WTC11 (cell line): ENCODE measurements at regions not wholly inside any gene's neighbourhood (a gene's known extent, or its start where the extent isn't known, plus 50 kb on each side); places are given as distances from the start of the nearest gene placed in this dataset.

Source experiments
- ATAC-seq: fragments of 200-7000 bp; cut with Tn5 transposase; 2 replicates; pipeline ENCODE4 v1.10.0; 2021; ENCODE audit warnings: mild to moderate bottlenecking, moderate library complexity
- CTCF ChIA-PET: fragments of 300-600 bp; sonication (Branson Sonifier 250); formaldehyde crosslinking; loops from one replicate; lab custom pipeline; 2021; ENCODE audit warnings: antibody characterized with exemption; lab: Charles Lee
- POLR2A ChIA-PET: fragments of 350-600 bp; sonication (Branson Sonifier 250); formaldehyde crosslinking; loops from one replicate; lab custom pipeline; 2021; ENCODE audit warnings: antibody characterized with exemption; lab: Charles Lee
- DNase-seq: peaks from one replicate; pipeline ENCODE4 v3.0.0; 2021; ENCODE audit warnings: low spot score
- H3K27ac Mint-ChIP-seq: 2 replicates; pipeline ENCODE4 v1.8.0; 2021; ENCODE audit warnings: mixed read lengths
- H3K27me3 Mint-ChIP-seq: 2 replicates; pipeline ENCODE4 v1.8.0; 2021; ENCODE audit warnings: low read depth, mild to moderate bottlenecking, moderate library complexity, mixed read lengths
- H3K36me3 Mint-ChIP-seq: 2 replicates; pipeline ENCODE4 v1.8.0; 2021; ENCODE audit warnings: mixed read lengths
- H3K4me1 Mint-ChIP-seq: 2 replicates; pipeline ENCODE4 v1.8.0; 2022; ENCODE audit warnings: mixed read lengths
- H3K4me3 Mint-ChIP-seq: 2 replicates; pipeline ENCODE4 v1.8.0; 2021; ENCODE audit warnings: mild to moderate bottlenecking, moderate library complexity, mixed read lengths
- H3K9me3 Mint-ChIP-seq: 2 replicates; pipeline ENCODE4 v1.8.0; 2021; ENCODE audit warnings: mixed read lengths
- CBFB ChIP-seq: sonication (generic); formaldehyde crosslinking; IDR thresholded peaks from 2 replicates; pipeline ENCODE4 v1.8.1; 2022; ENCODE audit warnings: mild to moderate bottlenecking, low read depth, missing genetic modification reagents
- ELF4 ChIP-seq: sonication (generic); formaldehyde crosslinking; IDR thresholded peaks from 2 replicates; pipeline ENCODE4 v1.8.1; 2022; ENCODE audit warnings: low read depth, mild to moderate bottlenecking, moderate library complexity, missing genetic modification reagents
- EMX1 ChIP-seq: fragments of 250-450 bp; sonication (Bioruptor Pico); IDR thresholded peaks from 2 replicates; pipeline ENCODE4 v1.8.0; 2021; ENCODE audit warnings: mild to moderate bottlenecking
- ETV6 ChIP-seq: sonication (generic); formaldehyde crosslinking; IDR thresholded peaks from 2 replicates; pipeline ENCODE4 v1.8.1; 2022; ENCODE audit warnings: mild to moderate bottlenecking, missing genetic modification reagents
- FOXK1 ChIP-seq: sonication (generic); formaldehyde crosslinking; IDR thresholded peaks from 2 replicates; pipeline ENCODE4 v1.8.0; 2022; ENCODE audit warnings: mild to moderate bottlenecking, moderate library complexity, missing genetic modification reagents
- GABPB1 ChIP-seq: sonication (generic); formaldehyde crosslinking; IDR thresholded peaks from 2 replicates; pipeline ENCODE4 v1.8.1; 2023; ENCODE audit warnings: mild to moderate bottlenecking, missing genetic modification reagents
- JAZF1 ChIP-seq: fragments of 250-450 bp; sonication (Bioruptor Pico); IDR thresholded peaks from 2 replicates; pipeline ENCODE4 v1.9.0; 2021; ENCODE audit warnings: moderate library complexity, mild to moderate bottlenecking, inconsistent platforms
- NR1H2 ChIP-seq: sonication (generic); formaldehyde crosslinking; IDR thresholded peaks from 2 replicates; pipeline ENCODE4 v1.9.0; 2021; ENCODE audit warnings: mild to moderate bottlenecking, moderate library complexity, missing genetic modification reagents
- OVOL2 ChIP-seq: fragments of 250-450 bp; sonication (Bioruptor Pico); IDR thresholded peaks from 2 replicates; pipeline ENCODE4 v1.9.0; 2021; ENCODE audit warnings: mild to moderate bottlenecking, borderline replicate concordance
- RORB ChIP-seq: fragments of 250-450 bp; sonication (Bioruptor Pico); IDR thresholded peaks from 2 replicates; pipeline ENCODE4 v1.9.0; 2021; ENCODE audit warnings: mild to moderate bottlenecking
- SP1 ChIP-seq: sonication (generic); formaldehyde crosslinking; conservative IDR thresholded peaks from 2 replicates; pipeline ENCODE4 v1.8.1; 2022; ENCODE audit warnings: missing genetic modification reagents
- TEAD4 ChIP-seq: sonication (generic); formaldehyde crosslinking; IDR thresholded peaks from 2 replicates; pipeline ENCODE4 v1.8.0; 2022; ENCODE audit warnings: mild to moderate bottlenecking, missing genetic modification reagents
- ZNF317 ChIP-seq: sonication (generic); formaldehyde crosslinking; IDR thresholded peaks from 2 replicates; pipeline ENCODE4 v1.8.1; 2023; ENCODE audit warnings: low read depth, mild to moderate bottlenecking, moderate library complexity, missing genetic modification reagents, borderline replicate concordance
- ZNF671 ChIP-seq: fragments of 250-450 bp; sonication (Bioruptor Pico); IDR thresholded peaks from 2 replicates; pipeline ENCODE4 v1.8.0; 2021; ENCODE audit warnings: mild to moderate bottlenecking
- TF ChIP-seq, protein P1 (sequence below): sonication (generic); formaldehyde crosslinking; IDR thresholded peaks from 2 replicates; pipeline ENCODE4 v1.8.0; 2023; ENCODE audit warnings: missing genetic modification reagents, mild to moderate bottlenecking, borderline replicate concordance
- TF ChIP-seq, protein P2 (sequence below): sonication (generic); formaldehyde crosslinking; IDR thresholded peaks from 2 replicates; pipeline ENCODE4 v1.8.0; 2023; ENCODE audit warnings: mild to moderate bottlenecking, missing genetic modification reagents
- TF ChIP-seq, protein P3 (sequence below): fragments of 250-450 bp; sonication (Bioruptor Pico); conservative IDR thresholded peaks from 2 replicates; pipeline ENCODE4 v1.9.0; 2021; ENCODE audit warnings: mild to moderate bottlenecking
- TF ChIP-seq, protein P4 (sequence below): sonication (generic); formaldehyde crosslinking; IDR thresholded peaks from 2 replicates; pipeline ENCODE4 v1.8.0; 2022; ENCODE audit warnings: mild to moderate bottlenecking, missing genetic modification reagents
- TF ChIP-seq, protein P5 (sequence below): sonication (generic); formaldehyde crosslinking; IDR thresholded peaks from 2 replicates; pipeline ENCODE4 v1.8.0; 2022; ENCODE audit warnings: mild to moderate bottlenecking, missing genetic modification reagents
- TF ChIP-seq, protein P6 (sequence below): fragments of 250-450 bp; sonication (Bioruptor Pico); IDR thresholded peaks from 2 replicates; pipeline ENCODE4 v1.8.0; 2021; ENCODE audit warnings: mild to moderate bottlenecking
- TF ChIP-seq, protein P7 (sequence below): fragments of 250-450 bp; sonication (Bioruptor Pico); IDR thresholded peaks from 2 replicates; pipeline ENCODE4 v2.1.2; 2022; ENCODE audit warnings: mild to moderate bottlenecking, moderate library complexity

DNA sequence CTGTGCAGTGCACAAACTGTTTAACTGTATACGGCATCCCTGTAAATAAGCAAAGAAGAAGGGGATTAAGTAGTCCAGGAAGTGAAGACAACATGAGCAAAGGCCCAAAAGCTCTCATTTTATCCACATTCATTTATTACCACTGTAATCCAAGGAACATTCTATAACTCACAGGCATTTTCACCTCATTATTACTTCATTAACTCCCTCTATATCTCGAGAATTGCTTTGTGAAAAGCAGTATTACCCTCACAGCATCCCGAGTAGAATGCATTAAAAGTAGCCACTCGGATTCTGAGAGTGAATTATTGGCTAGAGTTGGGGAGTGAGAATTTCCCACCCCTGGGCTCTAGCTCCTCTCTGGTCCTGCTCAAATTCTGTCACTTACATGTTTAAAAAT, 51.0 kb upstream of the CHCHD3 start:
- ATAC-seq (no peak), DNase-seq (no peak)
- no peak for TF ChIP-seq ELF4
- no peak for TF ChIP-seq RORB (CRISPR knock-in tag)
- TF ChIP-seq NR1H2 (CRISPR knock-in tag) = no peak
- no peak for TF ChIP-seq SP1 (CRISPR knock-in tag)
- no peak for TF ChIP-seq EMX1 (CRISPR knock-in tag)
- TF ChIP-seq, protein P1, sequence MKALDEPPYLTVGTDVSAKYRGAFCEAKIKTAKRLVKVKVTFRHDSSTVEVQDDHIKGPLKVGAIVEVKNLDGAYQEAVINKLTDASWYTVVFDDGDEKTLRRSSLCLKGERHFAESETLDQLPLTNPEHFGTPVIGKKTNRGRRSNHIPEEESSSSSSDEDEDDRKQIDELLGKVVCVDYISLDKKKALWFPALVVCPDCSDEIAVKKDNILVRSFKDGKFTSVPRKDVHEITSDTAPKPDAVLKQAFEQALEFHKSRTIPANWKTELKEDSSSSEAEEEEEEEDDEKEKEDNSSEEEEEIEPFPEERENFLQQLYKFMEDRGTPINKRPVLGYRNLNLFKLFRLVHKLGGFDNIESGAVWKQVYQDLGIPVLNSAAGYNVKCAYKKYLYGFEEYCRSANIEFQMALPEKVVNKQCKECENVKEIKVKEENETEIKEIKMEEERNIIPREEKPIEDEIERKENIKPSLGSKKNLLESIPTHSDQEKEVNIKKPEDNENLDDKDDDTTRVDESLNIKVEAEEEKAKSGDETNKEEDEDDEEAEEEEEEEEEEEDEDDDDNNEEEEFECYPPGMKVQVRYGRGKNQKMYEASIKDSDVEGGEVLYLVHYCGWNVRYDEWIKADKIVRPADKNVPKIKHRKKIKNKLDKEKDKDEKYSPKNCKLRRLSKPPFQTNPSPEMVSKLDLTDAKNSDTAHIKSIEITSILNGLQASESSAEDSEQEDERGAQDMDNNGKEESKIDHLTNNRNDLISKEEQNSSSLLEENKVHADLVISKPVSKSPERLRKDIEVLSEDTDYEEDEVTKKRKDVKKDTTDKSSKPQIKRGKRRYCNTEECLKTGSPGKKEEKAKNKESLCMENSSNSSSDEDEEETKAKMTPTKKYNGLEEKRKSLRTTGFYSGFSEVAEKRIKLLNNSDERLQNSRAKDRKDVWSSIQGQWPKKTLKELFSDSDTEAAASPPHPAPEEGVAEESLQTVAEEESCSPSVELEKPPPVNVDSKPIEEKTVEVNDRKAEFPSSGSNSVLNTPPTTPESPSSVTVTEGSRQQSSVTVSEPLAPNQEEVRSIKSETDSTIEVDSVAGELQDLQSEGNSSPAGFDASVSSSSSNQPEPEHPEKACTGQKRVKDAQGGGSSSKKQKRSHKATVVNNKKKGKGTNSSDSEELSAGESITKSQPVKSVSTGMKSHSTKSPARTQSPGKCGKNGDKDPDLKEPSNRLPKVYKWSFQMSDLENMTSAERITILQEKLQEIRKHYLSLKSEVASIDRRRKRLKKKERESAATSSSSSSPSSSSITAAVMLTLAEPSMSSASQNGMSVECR = no peak
- TF ChIP-seq CBFB (CRISPR knock-in tag) = no peak
- Mint-ChIP-seq H3K27me3 (no peaks in the 10 kb centered on the region), H3K4me1 (0 out of 2 replicates have a peak, but pooled peaks cover 4% of the 10 kb centered on the region), H3K4me3 (no peak overlapping the region), H3K27ac (no peak overlapping the region), H3K9me3 (peaks cover 22% of the 10 kb centered on the region), H3K36me3 (no peaks in the 10 kb centered on the region)
- CTCF ChIA-PET = no interaction called here
- POLR2A ChIA-PET = no interaction called here

DNA sequence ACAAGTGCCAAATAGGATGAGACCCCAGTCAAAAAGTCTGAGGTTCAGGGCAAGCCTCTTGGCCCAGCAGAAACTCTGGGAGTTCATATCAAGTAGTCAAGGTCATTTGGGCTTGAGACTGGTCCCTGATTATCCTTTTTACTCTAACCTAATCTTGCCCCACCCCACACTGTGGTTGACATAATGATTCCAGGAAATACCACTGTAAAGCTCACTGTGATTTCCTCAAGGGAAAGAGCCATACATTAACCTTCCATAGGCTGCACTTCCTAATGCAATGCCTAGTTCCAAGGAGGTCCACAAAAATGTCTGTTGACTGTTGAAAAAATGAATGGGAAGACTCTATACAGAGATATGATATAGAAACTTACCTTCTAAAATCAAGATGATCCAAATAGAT, 52.9 kb upstream of the CHCHD3 start:
- H3K27ac Mint-ChIP-seq = no peak overlapping the region
- CTCF ChIA-PET = no interaction called here

More for the DNA sequence above, 52.9 kb upstream of the CHCHD3 start:
- Mint-ChIP-seq H3K27me3 (no peaks in the 10 kb centered on the region), H3K4me3 (no peak overlapping the region), H3K9me3 (peaks cover 14% of the 10 kb centered on the region), H3K36me3 (no peaks in the 10 kb centered on the region), H3K4me1 (0 out of 2 replicates have a peak, but pooled peaks cover 9% of the 10 kb centered on the region)
- TF ChIP-seq FOXK1 (CRISPR knock-in tag) (no peak), JAZF1 (no peak), ETV6 (CRISPR knock-in tag) (no peak), EMX1 (CRISPR knock-in tag) (no peak), ZNF317 (CRISPR knock-in tag) (no peak), OVOL2 (CRISPR knock-in tag) (no peak), ZNF671 (CRISPR knock-in tag) (no peak), GABPB1 (CRISPR knock-in tag) (no peak), TEAD4 (CRISPR knock-in tag) (no peak)
- TF ChIP-seq, protein P2, sequence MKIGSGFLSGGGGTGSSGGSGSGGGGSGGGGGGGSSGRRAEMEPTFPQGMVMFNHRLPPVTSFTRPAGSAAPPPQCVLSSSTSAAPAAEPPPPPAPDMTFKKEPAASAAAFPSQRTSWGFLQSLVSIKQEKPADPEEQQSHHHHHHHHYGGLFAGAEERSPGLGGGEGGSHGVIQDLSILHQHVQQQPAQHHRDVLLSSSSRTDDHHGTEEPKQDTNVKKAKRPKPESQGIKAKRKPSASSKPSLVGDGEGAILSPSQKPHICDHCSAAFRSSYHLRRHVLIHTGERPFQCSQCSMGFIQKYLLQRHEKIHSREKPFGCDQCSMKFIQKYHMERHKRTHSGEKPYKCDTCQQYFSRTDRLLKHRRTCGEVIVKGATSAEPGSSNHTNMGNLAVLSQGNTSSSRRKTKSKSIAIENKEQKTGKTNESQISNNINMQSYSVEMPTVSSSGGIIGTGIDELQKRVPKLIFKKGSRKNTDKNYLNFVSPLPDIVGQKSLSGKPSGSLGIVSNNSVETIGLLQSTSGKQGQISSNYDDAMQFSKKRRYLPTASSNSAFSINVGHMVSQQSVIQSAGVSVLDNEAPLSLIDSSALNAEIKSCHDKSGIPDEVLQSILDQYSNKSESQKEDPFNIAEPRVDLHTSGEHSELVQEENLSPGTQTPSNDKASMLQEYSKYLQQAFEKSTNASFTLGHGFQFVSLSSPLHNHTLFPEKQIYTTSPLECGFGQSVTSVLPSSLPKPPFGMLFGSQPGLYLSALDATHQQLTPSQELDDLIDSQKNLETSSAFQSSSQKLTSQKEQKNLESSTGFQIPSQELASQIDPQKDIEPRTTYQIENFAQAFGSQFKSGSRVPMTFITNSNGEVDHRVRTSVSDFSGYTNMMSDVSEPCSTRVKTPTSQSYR (CRISPR knock-in tag) = no peak
- TF ChIP-seq, protein P3, sequence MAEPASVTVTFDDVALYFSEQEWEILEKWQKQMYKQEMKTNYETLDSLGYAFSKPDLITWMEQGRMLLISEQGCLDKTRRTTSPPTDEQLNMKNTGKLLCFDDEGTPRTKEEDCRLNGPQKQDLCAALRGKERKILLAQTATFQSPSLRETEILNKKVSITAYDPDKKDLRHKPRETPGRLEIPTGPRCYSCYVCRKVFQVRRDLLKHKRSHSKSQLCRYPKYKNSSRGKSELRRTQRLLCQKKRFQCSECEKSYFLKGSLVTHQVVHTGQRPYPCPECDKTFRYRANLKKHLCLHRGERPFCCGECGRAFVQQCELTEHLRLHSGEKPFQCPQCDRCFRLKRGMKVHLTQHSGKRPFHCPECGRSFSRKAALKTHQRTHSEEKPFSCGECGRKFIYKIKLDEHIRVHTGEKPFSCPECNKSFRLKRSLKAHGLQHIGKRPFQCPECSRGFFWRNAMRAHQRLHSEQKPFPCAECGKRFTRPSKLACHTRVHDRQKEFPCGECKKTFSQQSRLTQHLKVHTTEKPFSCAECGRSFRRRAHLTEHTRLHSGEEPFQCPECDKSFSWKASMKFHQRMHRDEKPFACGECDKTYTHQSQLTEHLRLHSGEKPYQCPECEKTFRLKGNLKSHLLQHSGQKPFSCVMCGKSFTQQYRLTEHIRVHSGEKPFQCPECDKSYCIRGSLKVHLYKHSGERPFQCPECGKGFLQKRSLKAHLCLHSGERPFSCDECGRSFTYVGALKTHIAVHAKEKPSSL = no peak
- TF ChIP-seq, protein P4, sequence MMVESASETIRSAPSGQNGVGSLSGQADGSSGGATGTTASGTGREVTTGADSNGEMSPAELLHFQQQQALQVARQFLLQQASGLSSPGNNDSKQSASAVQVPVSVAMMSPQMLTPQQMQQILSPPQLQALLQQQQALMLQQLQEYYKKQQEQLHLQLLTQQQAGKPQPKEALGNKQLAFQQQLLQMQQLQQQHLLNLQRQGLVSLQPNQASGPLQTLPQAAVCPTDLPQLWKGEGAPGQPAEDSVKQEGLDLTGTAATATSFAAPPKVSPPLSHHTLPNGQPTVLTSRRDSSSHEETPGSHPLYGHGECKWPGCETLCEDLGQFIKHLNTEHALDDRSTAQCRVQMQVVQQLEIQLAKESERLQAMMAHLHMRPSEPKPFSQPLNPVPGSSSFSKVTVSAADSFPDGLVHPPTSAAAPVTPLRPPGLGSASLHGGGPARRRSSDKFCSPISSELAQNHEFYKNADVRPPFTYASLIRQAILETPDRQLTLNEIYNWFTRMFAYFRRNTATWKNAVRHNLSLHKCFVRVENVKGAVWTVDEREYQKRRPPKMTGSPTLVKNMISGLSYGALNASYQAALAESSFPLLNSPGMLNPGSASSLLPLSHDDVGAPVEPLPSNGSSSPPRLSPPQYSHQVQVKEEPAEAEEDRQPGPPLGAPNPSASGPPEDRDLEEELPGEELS (CRISPR knock-in tag) = no peak
- TF ChIP-seq, protein P5, sequence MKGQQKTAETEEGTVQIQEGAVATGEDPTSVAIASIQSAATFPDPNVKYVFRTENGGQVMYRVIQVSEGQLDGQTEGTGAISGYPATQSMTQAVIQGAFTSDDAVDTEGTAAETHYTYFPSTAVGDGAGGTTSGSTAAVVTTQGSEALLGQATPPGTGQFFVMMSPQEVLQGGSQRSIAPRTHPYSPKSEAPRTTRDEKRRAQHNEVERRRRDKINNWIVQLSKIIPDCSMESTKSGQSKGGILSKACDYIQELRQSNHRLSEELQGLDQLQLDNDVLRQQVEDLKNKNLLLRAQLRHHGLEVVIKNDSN (CRISPR knock-in tag) = no peak
- TF ChIP-seq, protein P6, sequence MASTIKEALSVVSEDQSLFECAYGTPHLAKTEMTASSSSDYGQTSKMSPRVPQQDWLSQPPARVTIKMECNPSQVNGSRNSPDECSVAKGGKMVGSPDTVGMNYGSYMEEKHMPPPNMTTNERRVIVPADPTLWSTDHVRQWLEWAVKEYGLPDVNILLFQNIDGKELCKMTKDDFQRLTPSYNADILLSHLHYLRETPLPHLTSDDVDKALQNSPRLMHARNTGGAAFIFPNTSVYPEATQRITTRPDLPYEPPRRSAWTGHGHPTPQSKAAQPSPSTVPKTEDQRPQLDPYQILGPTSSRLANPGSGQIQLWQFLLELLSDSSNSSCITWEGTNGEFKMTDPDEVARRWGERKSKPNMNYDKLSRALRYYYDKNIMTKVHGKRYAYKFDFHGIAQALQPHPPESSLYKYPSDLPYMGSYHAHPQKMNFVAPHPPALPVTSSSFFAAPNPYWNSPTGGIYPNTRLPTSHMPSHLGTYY (CRISPR knock-in tag) = no peak
- TF ChIP-seq, protein P7, sequence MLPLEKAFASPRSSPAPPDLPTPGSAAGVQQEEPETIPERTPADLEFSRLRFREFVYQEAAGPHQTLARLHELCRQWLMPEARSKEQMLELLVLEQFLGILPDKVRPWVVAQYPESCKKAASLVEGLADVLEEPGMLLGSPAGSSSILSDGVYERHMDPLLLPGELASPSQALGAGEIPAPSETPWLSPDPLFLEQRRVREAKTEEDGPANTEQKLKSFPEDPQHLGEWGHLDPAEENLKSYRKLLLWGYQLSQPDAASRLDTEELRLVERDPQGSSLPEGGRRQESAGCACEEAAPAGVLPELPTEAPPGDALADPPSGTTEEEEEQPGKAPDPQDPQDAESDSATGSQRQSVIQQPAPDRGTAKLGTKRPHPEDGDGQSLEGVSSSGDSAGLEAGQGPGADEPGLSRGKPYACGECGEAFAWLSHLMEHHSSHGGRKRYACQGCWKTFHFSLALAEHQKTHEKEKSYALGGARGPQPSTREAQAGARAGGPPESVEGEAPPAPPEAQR (CRISPR knock-in tag) = no peak
- DNase-seq (no peak), ATAC-seq (no peak)
- POLR2A ChIA-PET = no interaction called here
